GM19467 (cell line): ENCODE measurements at regions not wholly inside any gene's neighbourhood (a gene's known extent, or its start where the extent isn't known, plus 50 kb on each side); places are given as distances from the start of the nearest gene placed in this dataset.
"Not testable (repeated sequence)": the region's sequence is repeated elsewhere in the genome, so short reads cannot be mapped to it uniquely, and the experiment has no call there.

Source experiments
- ATAC-seq: cut with Tn5 transposase; IDR thresholded peaks from one replicate; pipeline ENCODE4 v1.9.1; 2021; ENCODE audit warnings: mild to moderate bottlenecking, moderate library complexity; ENCODE audit not compliant: unreplicated experiment

DNA sequence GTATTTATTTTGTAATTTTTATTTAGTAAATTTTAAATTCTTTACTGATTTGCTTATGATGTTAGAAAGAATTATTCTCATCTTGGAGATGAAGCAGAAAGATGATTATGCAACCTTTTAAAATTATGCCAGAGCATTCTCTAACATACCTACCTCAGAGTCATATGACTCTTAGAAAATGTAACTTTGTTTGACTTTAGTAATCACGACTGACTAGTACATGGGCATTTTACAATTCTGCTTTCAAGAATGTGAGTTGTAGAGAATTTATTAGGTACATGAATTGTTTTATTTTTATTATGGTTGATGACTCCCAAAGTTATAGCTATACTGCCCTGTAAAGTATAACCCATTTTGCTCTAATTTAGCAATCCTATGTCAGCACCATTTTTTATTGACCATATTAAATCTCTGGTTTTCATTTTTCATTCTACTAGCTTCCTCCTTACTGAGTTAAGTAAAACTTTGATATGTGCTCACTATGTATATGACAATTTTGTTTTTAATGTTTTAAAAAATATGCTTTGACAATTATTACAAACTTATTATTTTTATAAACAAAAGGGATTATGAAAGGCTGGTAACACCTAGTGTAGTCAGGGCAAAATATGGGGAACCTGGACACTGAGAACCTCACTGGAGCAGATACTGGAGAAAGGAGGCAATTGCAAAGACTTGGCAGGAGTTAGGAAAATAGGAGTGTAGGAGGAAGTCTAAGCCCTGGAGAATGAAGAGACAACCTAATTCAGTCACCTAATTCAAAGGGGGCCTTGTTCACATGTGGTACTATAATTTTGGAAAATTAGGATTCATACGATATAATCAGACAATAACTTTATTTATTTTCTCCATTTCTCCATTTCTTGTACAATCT, 249.7 kb upstream of the DAB2 start:
- ATAC-seq: no peak

DNA sequence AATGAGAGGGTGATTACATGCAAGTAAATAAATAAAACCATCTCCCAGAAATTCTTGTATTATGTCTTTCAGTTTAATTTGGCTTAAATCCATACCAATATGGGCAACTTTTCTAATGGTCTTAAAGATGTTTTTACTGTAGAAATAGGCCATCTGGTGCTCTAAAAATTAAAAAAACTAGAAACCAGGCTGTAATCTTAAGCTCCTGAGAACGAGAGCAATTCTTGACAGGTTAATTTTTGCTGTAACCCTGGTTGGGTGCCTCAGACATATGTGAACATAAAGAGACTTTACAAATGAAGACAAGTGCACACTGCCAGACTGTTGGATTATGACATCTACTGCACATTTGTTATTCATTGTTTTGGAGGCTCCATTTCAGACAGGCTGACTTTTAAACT, 246.8 kb upstream of the DAB2 start:
- no peak for ATAC-seq

DNA sequence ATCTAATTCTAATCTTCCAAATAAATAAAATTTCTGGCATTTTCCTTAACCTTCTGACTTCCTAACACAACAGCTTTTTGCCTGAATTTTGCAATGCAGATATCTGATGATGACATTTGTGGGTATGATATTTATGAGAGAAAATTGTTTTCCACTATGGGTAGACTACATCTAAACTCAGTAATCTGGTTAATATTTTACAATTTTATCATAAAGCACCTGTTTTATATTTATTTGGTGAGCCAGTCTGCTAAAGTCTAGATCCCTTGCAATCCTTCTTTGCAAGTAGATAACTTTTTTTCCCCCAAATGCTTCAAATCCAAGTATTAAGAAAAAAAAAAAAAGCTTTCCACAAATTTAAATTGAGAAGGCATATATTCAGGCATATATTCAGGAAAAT, 246.2 kb upstream of the DAB2 start:
- no peak for ATAC-seq

DNA sequence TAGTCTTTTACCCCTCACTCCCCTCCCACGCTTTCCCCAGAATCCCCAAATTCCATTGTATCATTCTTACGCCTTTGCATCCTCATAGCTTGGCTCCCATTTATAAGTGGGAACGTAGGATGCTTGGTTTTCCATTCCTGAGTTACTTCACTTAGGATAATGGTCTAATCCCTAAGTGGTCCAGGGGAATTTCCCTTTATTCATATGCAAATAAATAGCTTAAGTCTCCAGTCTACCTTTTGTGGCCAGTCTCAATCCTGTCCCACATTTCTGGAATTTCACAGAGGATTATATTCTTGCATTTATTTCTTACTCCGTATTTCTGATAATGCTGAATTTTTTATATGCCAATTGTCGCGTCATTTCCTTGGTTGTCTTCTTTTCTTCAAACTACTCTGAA, 245.6 kb upstream of the DAB2 start:
- no peak for ATAC-seq

DNA sequence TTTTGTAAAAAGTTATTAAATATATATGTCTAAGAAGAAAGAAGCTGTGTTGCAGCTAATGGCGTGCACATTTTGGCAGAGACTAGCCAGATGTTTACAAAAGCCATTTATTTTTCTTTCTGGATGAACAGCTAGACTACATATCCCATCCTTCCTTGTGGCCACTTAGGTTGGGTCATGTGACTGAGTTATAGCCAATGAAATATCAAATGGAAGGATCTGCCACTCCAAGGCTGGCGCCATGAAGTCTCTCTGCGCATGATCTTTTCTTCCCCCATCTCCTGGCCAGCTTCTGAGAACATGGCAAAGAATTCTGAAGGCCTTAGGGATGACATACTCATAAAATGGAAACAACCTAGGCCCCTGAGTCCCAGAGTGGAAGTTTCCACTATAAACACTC, 244.2 kb upstream of the DAB2 start:
- ATAC-seq: no peak

DNA sequence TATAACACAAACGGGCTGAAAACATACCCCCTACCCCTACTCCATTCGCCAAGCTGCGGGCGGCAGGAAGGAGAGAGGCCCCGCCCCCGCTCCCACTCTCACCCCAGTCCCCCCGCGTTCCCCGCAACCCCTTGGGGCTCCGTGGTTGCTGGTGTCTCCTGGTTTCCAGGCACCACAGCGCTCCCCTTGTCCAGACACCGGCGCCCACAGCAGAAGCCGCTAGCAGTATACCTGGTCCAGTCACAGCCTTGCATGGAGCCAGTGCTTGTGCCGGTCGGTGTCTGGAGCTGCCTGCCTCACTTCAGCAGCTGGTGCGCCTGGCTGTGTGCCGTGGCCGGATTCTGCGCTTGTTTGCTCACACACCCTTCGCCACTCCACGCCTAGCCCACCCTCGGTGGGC, 240.5 kb upstream of the DAB2 start:
- no peak for ATAC-seq

DNA sequence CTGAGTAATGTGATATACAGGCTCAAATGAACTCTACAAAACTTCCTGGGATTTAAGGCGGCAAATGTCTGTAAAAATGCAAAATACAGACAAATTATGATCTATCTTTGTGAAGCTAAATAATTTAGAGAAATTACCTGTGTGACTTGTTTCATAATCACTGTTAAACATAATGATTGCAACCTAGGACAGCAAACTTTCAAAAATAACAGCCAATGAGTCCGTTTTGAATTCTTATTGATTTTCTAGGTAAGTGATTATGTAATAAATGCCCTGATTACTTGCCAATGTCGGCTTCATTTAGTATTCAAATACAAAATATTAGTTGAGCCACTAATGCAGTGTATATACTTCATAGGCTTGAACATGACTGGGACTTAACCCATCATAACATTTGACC, 238.2 kb upstream of the DAB2 start:
- no peak for ATAC-seq

DNA sequence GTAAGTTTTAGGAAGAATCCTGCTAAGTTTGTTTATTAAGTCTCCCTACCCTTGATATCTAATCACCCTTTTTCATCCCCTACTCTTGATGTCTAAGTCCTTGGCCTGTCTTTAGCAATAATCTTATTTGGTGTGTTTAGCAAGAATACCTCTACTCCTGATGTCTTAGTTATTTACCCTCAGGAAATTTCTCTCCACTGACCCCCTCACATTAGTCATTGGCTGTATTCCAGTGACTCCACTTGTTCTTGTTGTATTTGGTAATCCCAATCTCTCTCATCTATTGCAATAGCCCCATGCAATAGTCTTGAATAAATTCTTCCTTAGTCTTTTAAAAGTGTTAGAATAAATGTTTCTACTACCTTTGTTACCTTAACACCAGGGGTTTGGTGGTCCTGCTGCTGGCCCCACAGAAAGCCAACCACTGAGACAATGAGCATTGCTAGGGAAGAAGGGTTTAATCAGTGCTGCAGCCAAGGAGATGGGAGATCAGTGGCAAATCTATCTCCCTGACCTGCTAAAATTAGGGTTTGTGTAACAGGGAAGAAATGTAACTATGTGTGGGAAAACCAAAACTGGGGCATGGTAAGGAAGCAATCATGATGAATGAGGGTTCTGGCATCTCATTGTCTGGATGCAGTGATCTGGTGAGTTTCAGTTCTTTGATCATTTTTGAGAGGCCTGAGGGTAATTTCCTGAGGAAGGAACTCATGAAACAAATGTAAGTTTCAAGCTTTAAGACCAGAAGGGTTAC, 236.4 kb upstream of the DAB2 start:
- no peak for ATAC-seq

DNA sequence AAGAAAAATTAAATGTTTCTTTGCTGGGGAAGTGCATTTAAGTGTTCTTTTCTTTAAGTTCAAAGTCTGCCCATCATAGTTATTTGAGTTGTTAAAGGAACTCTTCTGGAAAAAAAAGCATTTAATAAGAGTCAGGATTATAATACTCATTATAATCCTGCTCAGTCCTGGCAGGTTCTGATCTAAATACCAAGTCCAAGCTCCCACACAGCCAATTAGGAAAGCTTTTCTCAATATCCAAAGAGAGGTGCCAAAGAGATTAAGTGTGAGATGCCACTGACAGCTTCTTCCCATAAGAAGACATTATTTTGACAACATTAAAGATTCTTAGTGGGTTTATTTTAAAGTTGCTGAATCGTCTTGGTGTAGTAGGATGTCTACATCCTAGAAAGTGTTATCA, 235.2 kb upstream of the DAB2 start:
- no peak for ATAC-seq

DNA sequence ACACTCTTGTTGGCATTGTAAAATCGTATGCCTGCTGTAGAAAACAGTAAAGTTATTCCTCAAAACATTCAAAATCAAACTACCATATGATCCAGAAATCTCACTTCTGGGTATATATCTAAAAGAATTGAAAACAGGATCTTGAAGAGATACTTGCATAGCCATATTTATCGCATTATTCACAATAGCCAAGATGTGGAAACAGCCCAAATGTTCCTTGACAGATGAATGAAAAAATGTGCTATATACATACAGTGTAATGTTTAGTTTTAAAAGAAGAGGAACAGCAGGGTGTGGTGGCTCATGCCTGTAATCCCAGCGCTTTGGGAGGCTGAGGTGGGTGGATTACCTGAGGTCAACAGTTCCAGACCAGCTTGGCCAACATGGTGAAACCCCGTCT, 234.1 kb upstream of the DAB2 start:
- ATAC-seq: no peak

DNA sequence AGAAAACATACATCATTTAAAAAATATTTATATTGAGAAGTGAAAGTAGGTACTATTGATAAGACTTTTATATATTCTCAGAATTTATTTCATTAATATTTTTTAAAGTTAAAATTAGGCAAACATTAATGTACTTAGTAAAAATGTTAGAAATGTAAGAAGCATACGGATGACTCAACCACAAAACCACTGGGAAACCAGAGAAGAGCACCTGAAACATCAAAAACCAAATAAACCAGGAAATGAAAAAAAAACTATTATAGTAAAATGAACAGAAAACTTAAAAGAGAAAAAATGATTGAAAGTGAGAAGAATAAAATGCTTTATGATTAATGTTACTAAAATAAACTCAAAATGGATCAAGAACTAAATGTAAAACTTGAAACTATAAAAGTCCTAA, 233.2 kb upstream of the DAB2 start:
- ATAC-seq: no peak

DNA sequence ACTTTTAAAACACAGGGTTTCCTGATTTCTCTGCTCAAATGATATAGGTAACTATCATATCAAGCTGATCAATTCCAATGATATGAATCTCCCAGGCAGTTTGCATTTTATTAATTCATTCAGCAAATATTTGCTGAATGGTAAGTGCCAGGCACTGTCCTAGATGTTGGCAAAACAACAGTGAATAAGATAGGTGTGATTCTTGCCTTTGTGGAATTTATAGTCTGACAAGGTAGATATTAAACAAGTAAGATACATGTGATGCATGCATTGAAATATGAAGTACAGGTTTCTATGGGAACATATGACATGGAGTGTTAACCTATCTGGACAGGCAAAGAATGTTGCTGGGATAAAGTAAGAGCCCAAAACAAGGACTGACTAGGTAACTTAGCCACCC, 231.8 kb upstream of the DAB2 start:
- no peak for ATAC-seq

DNA sequence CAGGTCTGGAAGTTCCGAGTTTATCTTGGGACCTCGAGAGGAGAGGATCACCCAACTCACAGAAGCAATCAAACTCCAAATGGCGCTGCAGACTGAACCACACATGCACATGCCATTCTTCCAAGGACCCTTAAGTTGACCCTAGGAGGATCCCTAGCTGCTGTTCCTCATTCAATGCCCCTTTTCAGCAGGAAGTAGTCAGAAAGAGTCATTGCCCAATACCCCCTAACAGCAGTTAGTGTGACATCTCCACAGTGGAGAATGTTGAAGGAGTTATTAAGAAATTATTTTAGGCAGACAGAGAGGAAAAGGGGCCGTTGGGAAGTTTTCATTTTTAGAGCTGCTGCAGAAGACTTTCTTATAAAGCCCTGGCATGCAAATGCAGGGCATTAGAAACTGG, 229.9 kb upstream of the DAB2 start:
- no peak for ATAC-seq

DNA sequence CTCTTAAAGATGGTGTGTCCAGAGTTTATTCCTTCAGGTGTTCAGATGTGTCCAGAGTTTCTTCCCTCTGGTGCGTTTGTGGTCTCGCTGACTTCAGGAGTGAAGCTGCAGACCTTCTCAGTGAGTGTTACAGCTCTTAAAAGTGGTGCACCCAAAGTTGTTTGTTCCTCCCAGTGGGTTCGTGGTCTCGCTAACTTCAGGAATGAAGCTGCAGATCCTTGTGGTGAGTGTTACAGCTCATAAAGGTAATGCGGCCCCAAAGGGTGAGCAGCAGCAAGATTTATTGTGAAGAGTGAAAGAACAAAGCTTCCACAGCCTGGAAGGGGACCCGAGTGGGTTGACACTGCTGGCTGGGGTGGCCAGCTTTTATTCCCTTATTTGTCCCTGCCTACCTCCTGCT, 227.7 kb upstream of the DAB2 start:
- not testable (repeated sequence) for ATAC-seq

DNA sequence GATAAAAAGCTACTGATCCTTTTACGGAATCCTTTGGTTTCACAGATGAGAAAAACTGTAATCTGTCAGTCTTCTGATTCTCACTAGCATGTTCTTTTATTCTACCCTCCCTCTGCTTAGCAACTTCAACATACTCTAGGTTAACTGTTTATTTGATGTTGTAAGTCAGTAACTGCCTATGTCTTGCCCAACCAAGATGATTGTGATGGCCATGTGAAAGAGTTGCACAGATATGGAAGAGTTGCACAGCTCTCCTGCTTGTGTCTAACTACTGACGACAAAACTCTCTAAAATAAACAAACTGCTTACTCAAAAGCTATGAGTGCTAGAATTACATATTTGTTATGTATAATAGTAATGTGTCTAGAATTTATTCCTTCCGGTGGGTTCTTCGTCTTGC, 227.3 kb upstream of the DAB2 start:
- no peak for ATAC-seq

DNA sequence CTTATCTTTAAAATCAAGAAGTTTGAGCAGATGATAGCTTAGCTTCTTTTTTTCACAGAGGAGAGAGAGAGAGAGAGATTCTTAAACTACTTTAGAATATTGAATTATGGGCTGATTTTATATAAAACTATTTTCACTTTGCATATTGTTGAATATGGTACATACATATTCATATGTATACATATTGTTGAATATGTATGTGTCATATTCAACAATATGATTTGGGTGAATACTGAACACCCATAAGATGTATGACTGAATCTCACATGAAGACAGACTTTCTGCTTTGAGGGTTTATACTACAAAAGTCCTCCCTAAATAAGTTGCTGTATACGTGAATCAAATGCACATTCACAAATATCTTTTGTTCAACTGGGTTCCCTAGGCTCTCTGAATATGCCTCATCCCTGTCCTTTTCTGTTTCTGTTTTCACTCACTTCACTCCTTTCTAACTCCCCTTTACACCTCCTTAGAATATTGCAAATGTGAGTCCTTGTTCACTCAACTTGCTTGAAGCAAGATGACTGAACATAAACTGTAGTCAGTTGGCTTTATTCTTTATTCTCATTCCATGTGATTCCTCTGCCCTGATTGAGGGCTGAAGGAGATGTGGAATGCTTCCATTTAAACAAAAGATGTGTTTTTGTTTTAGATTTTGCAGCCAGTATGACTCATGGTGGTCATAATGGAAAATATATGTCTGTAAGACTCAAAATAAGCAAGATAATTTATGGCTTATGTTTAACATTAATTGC, 225.4 kb upstream of the DAB2 start:
- no peak for ATAC-seq

DNA sequence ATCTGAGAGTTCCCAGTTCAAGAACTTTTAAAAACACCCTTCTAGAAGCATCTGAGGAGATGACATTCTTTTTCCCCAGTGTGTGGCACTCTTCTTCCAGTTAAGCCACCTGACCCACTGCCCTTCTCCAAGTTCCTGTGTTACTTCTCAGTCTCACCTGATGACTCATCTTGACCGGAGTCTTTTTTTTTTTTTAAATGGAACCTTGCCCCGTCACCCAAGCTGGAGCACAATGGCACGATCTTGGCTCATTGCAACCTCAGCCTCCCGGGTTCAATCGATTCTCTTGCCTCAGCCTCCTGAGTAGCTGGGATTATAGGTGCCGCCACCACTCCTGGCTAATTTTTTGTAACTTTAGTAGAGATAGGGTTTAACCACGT, 224.1 kb upstream of the DAB2 start:
- no peak for ATAC-seq

DNA sequence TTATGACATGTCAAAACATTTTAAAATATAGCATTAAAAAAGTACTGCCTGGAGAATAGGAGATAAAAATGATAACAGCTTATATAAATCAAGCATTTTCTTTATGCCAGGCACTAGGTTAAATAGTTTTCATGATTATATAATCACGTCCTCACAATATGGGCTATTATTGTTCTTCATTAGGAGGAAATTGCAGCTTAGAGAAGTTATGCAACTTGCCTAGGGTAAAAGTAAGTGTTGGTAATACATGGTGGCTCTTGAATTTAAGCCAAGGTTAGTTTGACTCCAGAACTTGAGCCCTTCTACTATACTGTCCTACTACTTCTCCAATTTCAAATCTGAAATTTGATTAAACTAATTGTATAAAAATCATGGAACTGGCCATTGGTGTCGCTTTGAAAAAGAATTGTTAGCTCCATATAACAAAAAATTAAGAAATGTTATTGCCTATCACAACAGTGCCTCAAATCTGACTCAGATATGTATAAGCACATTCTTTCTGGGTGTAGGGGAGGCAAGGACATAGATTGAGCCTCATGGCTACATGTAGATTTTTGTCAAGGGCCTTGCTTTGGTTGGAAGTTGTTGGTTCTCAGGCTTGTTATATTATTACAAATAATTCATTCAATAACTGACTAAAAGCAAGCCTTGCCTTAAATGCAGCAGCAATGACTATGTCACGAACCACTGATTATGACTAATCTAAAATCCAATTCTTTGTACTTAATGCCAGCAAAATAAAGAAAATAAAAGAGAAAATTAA, 223.5 kb upstream of the DAB2 start:
- no peak for ATAC-seq

DNA sequence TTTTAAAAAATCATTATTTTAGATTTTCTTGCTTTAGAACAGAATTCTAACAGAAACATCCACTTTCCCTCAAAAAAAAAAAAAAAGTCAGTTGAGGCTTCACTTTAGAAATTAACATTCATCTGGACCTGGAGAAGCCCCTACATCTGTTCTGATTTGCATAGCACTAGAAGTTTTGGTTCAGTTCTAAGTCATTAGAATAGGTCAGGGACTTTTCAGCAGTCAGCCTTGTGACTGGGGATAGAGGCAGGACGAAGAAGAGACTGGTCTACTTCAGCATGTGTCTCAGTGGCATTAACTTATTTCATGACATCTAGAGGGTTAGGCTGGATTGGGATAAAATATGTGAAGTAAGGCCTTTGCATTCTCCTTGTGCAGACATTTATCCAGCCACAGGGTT, 215.8 kb upstream of the DAB2 start:
- ATAC-seq: peak; percentile 83

DNA sequence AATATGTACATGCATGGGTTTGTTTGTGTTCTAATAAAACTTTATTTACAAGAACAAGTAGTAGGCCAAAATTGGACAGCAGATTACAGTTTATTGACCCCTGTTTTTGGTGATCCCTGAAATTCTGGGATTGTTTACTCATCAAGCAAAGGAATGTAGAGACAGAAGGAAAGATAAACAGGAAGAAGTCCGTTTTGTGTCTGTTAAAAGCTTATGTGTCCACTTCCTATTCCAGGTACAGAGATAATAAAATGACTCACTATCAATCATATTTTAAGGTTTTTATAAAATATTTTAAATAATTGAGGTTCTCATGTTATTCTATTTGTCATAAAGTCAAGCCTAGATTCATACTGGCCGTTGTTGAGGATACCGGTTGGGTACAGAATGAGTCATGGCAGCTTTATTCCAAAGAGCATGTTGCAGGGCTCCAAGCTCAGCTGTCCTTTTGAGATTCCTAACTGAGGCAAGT, 214.9 kb upstream of the DAB2 start:
- no peak for ATAC-seq

DNA sequence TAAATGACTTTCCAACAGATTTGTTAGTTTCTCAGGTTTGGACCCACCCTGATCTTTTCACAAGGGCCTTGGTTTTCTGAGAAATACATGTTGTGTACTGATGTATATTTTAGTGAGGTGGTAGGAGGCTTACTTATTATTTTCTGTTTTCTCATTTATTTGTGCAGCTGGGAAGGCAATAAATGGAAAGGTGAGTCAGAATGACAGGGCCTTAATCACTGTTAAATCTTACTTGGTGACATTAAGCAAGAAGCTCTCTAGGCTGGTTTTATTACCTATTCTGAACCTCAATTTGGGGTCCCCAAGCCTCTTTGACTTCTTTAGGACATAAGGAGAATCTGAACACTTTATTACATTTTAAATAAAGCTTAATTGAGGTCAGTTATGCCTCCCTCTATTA, 214.0 kb upstream of the DAB2 start:
- no peak for ATAC-seq
